ENCODE measurements at regions not wholly inside any gene's neighbourhood (a gene's known extent, or its start where the extent isn't known, plus 50 kb on each side); places are given as distances from the start of the nearest gene placed in this dataset.
"Not testable (repeated sequence)": the region's sequence is repeated elsewhere in the genome, so short reads cannot be mapped to it uniquely, and the experiment has no call there.

- intact Hi-C loops (cut with micrococcal nuclease) = no loop called here
Observed at GRCh38 chr11:92122561-92122960, 102.1 kb upstream of the FAT3 start.

- intact Hi-C loops (cut with micrococcal nuclease) = no loop called here
Observed at GRCh38 chr11:92111287-92111686, 113.3 kb upstream of the FAT3 start.

GRCh38 chr11:92109466-92109865, 115.2 kb upstream of the FAT3 start:
- intact Hi-C loops (cut with micrococcal nuclease) = no loop called here

GRCh38 chr11:92107331-92107730, 117.3 kb upstream of the FAT3 start:
- intact Hi-C loops (cut with micrococcal nuclease) = no loop called here

- intact Hi-C loops (cut with micrococcal nuclease) = no loop called here
Observed at GRCh38 chr11:92104349-92104748, 120.3 kb upstream of the FAT3 start.

- intact Hi-C loops (cut with micrococcal nuclease) = no loop called here
Observed at GRCh38 chr11:92101920-92102319, 122.7 kb upstream of the FAT3 start.

GRCh38 chr11:92099183-92099582, 125.4 kb upstream of the FAT3 start:
- intact Hi-C loops (cut with micrococcal nuclease) = no loop called here

- intact Hi-C loops (cut with micrococcal nuclease) = no loop called here
Observed at GRCh38 chr11:92098172-92098571, 126.4 kb upstream of the FAT3 start.

- intact Hi-C loops (cut with micrococcal nuclease) = no loop called here
Observed at GRCh38 chr11:92087725-92088537, 136.7 kb upstream of the FAT3 start.

- intact Hi-C loops (cut with micrococcal nuclease) = no loop called here
Observed at GRCh38 chr11:92083123-92083522, 141.5 kb upstream of the FAT3 start.

GRCh38 chr11:92082652-92083051, 142.0 kb upstream of the FAT3 start:
- intact Hi-C loops (cut with micrococcal nuclease) = no loop called here

GRCh38 chr11:92074498-92074897, 150.1 kb upstream of the FAT3 start:
- intact Hi-C loops (cut with micrococcal nuclease) = not testable (repeated sequence)

- intact Hi-C loops (cut with micrococcal nuclease) = no loop called here
Observed at GRCh38 chr11:92071660-92072059, 153.0 kb upstream of the FAT3 start.

- intact Hi-C loops (cut with micrococcal nuclease) = no loop called here
Observed at GRCh38 chr11:92070026-92070889, 154.4 kb upstream of the FAT3 start.

- intact Hi-C loops (cut with micrococcal nuclease) = no loop called here
Observed at GRCh38 chr11:92067016-92067415, 157.6 kb upstream of the FAT3 start.

- intact Hi-C loops (cut with micrococcal nuclease) = no loop called here
Observed at GRCh38 chr11:92061456-92062062, 163.1 kb upstream of the FAT3 start.

GRCh38 chr11:92057849-92058442, 166.7 kb upstream of the FAT3 start:
- intact Hi-C loops (cut with micrococcal nuclease) = no loop called here

- intact Hi-C loops (cut with micrococcal nuclease) = no loop called here
Observed at GRCh38 chr11:92053216-92053615, 171.4 kb upstream of the FAT3 start.

- intact Hi-C loops (cut with micrococcal nuclease) = no loop called here
Observed at GRCh38 chr11:92050305-92050704, 174.3 kb upstream of the FAT3 start.

GRCh38 chr11:92048415-92048814, 176.2 kb upstream of the FAT3 start:
- intact Hi-C loops (cut with micrococcal nuclease) = no loop called here

- intact Hi-C loops (cut with micrococcal nuclease) = no loop called here
Observed at GRCh38 chr11:92046103-92046502, 178.5 kb upstream of the FAT3 start.

GRCh38 chr11:92045301-92045700, 179.3 kb upstream of the FAT3 start:
- intact Hi-C loops (cut with micrococcal nuclease) = no loop called here

Data from T-helper 1 cell treated with Interleukin-12 subunit alpha and Interleukin-12 subunit beta and Interleukin-4 antibody, amounts not matched to agents 30 ng/mL and 1 ng/mL, for 36 hours (primary cell).